B cell (primary cell): ENCODE measurements at regions not wholly inside any gene's neighbourhood (a gene's known extent, or its start where the extent isn't known, plus 50 kb on each side); places are given as distances from the start of the nearest gene placed in this dataset.

Experiments
- ATAC-seq: fragments of 200-7000 bp; cut with Tn5 transposase; one replicate; pipeline ENCODE4 v1.10.0; 2021; ENCODE audit warnings: low read depth, mild to moderate bottlenecking, moderate number of reproducible peaks, moderate library complexity
- CTCF ChIA-PET: fragments of 350-600 bp; sonication (Branson Sonifier 250); formaldehyde crosslinking; loops from one replicate; lab custom pipeline; 2021; ENCODE audit warnings: antibody characterized with exemption, inconsistent platforms; lab: Charles Lee
- POLR2A ChIA-PET: fragments of 350-600 bp; sonication (Branson Sonifier 250); formaldehyde crosslinking; loops from one replicate; lab custom pipeline; 2021; ENCODE audit warnings: antibody characterized with exemption; lab: Charles Lee
- DNase-seq: peaks from one replicate; pipeline ENCODE4 v3.0.0; 2013
- H2AFZ ChIP-seq: 2 replicates; pipeline ENCODE4 v1.6.1; 2012; ENCODE audit warnings: mild to moderate bottlenecking, low read depth, low read length; ENCODE audit not compliant: insufficient read depth, poor library complexity, severe bottlenecking
- H3K27ac ChIP-seq, 2 donors: 1 replicate in 1 of 2; 2 replicates in 1 of 2; pipeline ENCODE4 v1.5.1; 2012 to 2013; ENCODE audit warnings: low read length in 2 of 2, mild to moderate bottlenecking in 2 of 2, moderate library complexity in 1 of 2
- H3K27me3 ChIP-seq, 4 experiments: fragments of 200-600 bp in 1 of 4; sonication (generic) in 1 of 4; replicated peaks in 1 of 4; 1 replicate in 2 of 4; 2 replicates in 2 of 4; pipeline versions ENCODE4 v1.6.1 to v1.7.0; 2013 to 2016; ENCODE audit warnings: low read length in 3 of 4, mild to moderate bottlenecking in 2 of 4, mixed read lengths in 1 of 4, moderate library complexity in 1 of 4; ENCODE audit not compliant: insufficient read depth in 4 of 4, control insufficient read depth in 3 of 4; ENCODE audit errors: control extremely low read depth in 1 of 4
- H3K36me3 ChIP-seq, 2 experiments: replicated peaks in 1 of 2; 1 replicate in 1 of 2; 2 replicates in 1 of 2; pipeline versions ENCODE4 v1.6.1 to v1.7.1; 2013; ENCODE audit warnings: low read length in 1 of 2; ENCODE audit not compliant: insufficient read depth in 2 of 2, control insufficient read depth in 1 of 2; ENCODE audit errors: control extremely low read depth in 1 of 2, extremely low read depth in 1 of 2
- H3K4me1 ChIP-seq, 2 donors: fragments of 200-600 bp in 1 of 2; sonication (generic) in 1 of 2; 1 replicate in 1 of 2; 2 replicates in 1 of 2; pipeline versions ENCODE4 v1.5.1 to v1.6.1; 2013 to 2017; ENCODE audit warnings: low read length in 2 of 2; ENCODE audit not compliant: control insufficient read depth in 2 of 2, insufficient read depth in 2 of 2
- H3K4me2 ChIP-seq: replicated peaks from 2 replicates; pipeline ENCODE3; 2012; ENCODE audit warnings: mild to moderate bottlenecking, low read depth, low read length; ENCODE audit not compliant: poor library complexity, severe bottlenecking
- H3K4me3 ChIP-seq, 5 experiments: fragments of 200-600 bp in 1 of 5; sonication (generic) in 1 of 5; 1 replicate in 3 of 5; 2 replicates in 2 of 5; pipeline versions ENCODE4 v1.5.1 to v1.7.0; 2011 to 2016; ENCODE audit warnings: low read length in 4 of 5, mild to moderate bottlenecking in 4 of 5, low read depth in 2 of 5, control low read depth in 1 of 5, moderate library complexity in 1 of 5; ENCODE audit not compliant: insufficient read depth in 1 of 5; ENCODE audit errors: control extremely low read depth in 1 of 5, extremely low read depth in 1 of 5
- H3K79me2 ChIP-seq: fragments of 200-600 bp; sonication (generic); one replicate; pipeline ENCODE4 v1.6.0; 2016; ENCODE audit warnings: low read length; ENCODE audit not compliant: control insufficient read depth, insufficient read depth
- H3K9ac ChIP-seq: fragments of 200-600 bp; sonication (generic); 2 replicates; pipeline ENCODE4 v1.6.1; 2017; ENCODE audit warnings: mild to moderate bottlenecking, low read length, moderate library complexity
- H3K9me3 ChIP-seq, 3 donors: one replicate each; pipeline versions ENCODE4 v1.6.1 to v1.7.1; 2013; ENCODE audit warnings: low read length in 2 of 3; ENCODE audit not compliant: control insufficient read depth in 2 of 3, insufficient read depth in 1 of 3; ENCODE audit errors: control extremely low read depth in 1 of 3
- H4K20me1 ChIP-seq: 2 replicates; pipeline ENCODE4 v1.6.0; 2012; ENCODE audit warnings: mild to moderate bottlenecking, low read length; ENCODE audit not compliant: insufficient read depth, control insufficient read depth, poor library complexity, severe bottlenecking
- H3K27ac Mint-ChIP-seq: one replicate; pipeline ENCODE4 v1.8.0; 2021; ENCODE audit warnings: mixed read lengths
- H3K27me3 Mint-ChIP-seq: one replicate; pipeline ENCODE4 v1.8.0; 2021; ENCODE audit warnings: mixed read lengths
- H3K4me1 Mint-ChIP-seq: one replicate; pipeline ENCODE4 v1.8.0; 2021; ENCODE audit warnings: mixed read lengths
- H3K4me3 Mint-ChIP-seq: one replicate; pipeline ENCODE4 v1.8.0; 2021; ENCODE audit warnings: mixed read lengths
- H3K9me3 Mint-ChIP-seq: one replicate; pipeline ENCODE4 v1.8.0; 2022; ENCODE audit warnings: mixed read lengths; ENCODE audit not compliant: insufficient read depth
- EZH2 ChIP-seq: IDR thresholded peaks from 2 replicates; pipeline ENCODE4 v1.6.1; 2012; ENCODE audit warnings: borderline replicate concordance, low read depth, mild to moderate bottlenecking, moderate library complexity, low read length; ENCODE audit not compliant: insufficient read depth, poor library complexity, severe bottlenecking
- WGBS: methylation state at CpG from one replicate; pipeline ENCODE4 v1.1.5; 2013; ENCODE audit warnings: missing lambda C conversion rate; ENCODE audit not compliant: insufficient coverage; 5-methylcytosine and 5-hydroxymethylcytosine counted together
- intact Hi-C: fragments of 100-400 bp; cut with micrococcal nuclease; formaldehyde crosslinking; loops from one replicate; pipeline ENCODE4 v1.10.0; 2022
- TF ChIP-seq, protein P1 (sequence below): fragments of 200-600 bp; IDR thresholded peaks from one replicate; pipeline ENCODE4 v1.8.0; 2022; ENCODE audit warnings: antibody characterized with exemption, mild to moderate bottlenecking

DNA sequence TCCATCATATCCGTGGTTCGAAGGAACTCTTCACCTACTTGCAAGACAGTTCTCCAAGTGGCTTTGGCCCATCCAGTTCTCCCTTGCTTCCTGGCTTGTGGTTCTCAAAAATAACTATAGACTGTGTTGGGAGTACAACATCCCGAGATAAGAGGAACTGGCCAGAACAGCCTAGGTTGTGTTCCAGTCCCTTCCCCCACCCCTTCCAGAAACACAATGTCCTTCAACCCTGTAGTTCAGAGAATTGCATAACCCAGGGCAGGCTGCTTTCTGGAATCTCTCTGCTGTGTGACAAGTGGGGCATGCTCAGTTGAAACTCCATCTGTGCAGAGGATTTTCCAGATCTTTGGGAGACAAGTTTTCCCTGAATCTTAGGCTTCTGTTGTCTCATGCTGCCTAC, 206.5 kb downstream of the PCDH10 start:
- Histone ChIP-seq H3K27ac (no peak overlapping the region), H3K36me3 (no peaks in the 10 kb centered on the region), H3K4me1 (no peaks in the 10 kb centered on the region), H3K27me3 (no peaks in the 10 kb centered on the region), H3K9me3 (no peaks in the 10 kb centered on the region), H4K20me1 (no peaks in the 10 kb centered on the region), H3K4me3 (no peak overlapping the region), H3K79me2 (no peaks in the 10 kb centered on the region), H3K9ac (no peak overlapping the region), H2AFZ (no peak overlapping the region), H3K4me2 (no peak overlapping the region)
- TF ChIP-seq, protein P1, sequence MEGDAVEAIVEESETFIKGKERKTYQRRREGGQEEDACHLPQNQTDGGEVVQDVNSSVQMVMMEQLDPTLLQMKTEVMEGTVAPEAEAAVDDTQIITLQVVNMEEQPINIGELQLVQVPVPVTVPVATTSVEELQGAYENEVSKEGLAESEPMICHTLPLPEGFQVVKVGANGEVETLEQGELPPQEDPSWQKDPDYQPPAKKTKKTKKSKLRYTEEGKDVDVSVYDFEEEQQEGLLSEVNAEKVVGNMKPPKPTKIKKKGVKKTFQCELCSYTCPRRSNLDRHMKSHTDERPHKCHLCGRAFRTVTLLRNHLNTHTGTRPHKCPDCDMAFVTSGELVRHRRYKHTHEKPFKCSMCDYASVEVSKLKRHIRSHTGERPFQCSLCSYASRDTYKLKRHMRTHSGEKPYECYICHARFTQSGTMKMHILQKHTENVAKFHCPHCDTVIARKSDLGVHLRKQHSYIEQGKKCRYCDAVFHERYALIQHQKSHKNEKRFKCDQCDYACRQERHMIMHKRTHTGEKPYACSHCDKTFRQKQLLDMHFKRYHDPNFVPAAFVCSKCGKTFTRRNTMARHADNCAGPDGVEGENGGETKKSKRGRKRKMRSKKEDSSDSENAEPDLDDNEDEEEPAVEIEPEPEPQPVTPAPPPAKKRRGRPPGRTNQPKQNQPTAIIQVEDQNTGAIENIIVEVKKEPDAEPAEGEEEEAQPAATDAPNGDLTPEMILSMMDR = no peak
- no peak for TF ChIP-seq EZH2
- H3K27me3 Mint-ChIP-seq = no peaks in the 10 kb centered on the region
- POLR2A ChIA-PET = no interaction called here
- H3K4me1 Mint-ChIP-seq = no peaks in the 10 kb centered on the region
- no peak overlapping the region for H3K4me3 Mint-ChIP-seq
- no peak overlapping the region for H3K27ac Mint-ChIP-seq
- no CpG with 5 or more reads among the region's 3 CpGs for WGBS
- ATAC-seq (no peak), DNase-seq (no peak)
- CTCF ChIA-PET = no interaction called here
- intact Hi-C loops = no loop called here
- no peaks in the 10 kb centered on the region for H3K9me3 Mint-ChIP-seq

DNA sequence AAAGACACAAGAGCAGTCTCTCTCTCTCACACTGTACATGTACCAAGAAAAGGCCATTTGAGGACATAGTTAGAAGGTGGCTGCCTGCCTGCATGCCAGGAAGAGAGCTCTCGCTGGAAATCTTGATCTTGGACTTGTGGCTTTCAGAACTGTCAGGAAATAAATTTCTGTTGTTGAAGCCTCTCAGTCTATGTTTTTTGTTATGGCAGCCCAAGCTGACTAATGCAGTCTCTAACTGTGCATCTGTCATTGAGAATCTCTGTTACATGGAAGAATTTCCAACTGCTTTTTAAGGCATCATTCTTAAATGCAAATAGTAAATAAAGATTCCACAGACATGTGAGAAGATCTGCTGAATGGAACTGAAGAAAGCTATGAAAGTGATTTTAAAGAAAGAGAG, 198.3 kb downstream of the PCDH10 start:
- no peak overlapping the region for H2AFZ ChIP-seq
- 50% methylated on average over 1 of the region's 1 CpG for whole genome bisulfite sequencing

More for the DNA sequence above, 198.3 kb downstream of the PCDH10 start:
- TF ChIP-seq, protein P1 = no peak
- TF ChIP-seq EZH2 = no peak
- CTCF ChIA-PET = no interaction called here
- intact Hi-C loops = no loop called here
- H3K4me3 ChIP-seq = no peak overlapping the region
- Mint-ChIP-seq H3K27ac (no peak overlapping the region), H3K9me3 (no peaks in the 10 kb centered on the region), H3K4me3 (no peak overlapping the region), H3K27me3 (no peaks in the 10 kb centered on the region), H3K4me1 (no peaks in the 10 kb centered on the region)
- H3K79me2 ChIP-seq = no peaks in the 10 kb centered on the region
- H3K27ac ChIP-seq = no peak overlapping the region
- no peak overlapping the region for H3K9ac ChIP-seq
- H3K4me1 ChIP-seq = no peaks in the 10 kb centered on the region
- H4K20me1 ChIP-seq = no peaks in the 10 kb centered on the region
- ATAC-seq (no peak), DNase-seq (no peak)
- POLR2A ChIA-PET = no interaction called here
- H3K4me2 ChIP-seq = no peak overlapping the region
- H3K9me3 ChIP-seq = no peaks in the 10 kb centered on the region
- no peaks in the 10 kb centered on the region for H3K27me3 ChIP-seq
- H3K36me3 ChIP-seq = no peaks in the 10 kb centered on the region
